GM12874 (cell line): ENCODE measurements at regions not wholly inside any gene's neighbourhood (a gene's known extent, or its start where the extent isn't known, plus 50 kb on each side); places are given as distances from the start of the nearest gene placed in this dataset.

Experiments used
- TF ChIP-seq, protein P1 (sequence below): IDR thresholded peaks from 2 replicates; pipeline ENCODE4 v1.5.1; 2011; ENCODE audit warnings: low read depth, mild to moderate bottlenecking, control low read depth, low read length, moderate library complexity; ENCODE audit not compliant: insufficient read depth

DNA sequence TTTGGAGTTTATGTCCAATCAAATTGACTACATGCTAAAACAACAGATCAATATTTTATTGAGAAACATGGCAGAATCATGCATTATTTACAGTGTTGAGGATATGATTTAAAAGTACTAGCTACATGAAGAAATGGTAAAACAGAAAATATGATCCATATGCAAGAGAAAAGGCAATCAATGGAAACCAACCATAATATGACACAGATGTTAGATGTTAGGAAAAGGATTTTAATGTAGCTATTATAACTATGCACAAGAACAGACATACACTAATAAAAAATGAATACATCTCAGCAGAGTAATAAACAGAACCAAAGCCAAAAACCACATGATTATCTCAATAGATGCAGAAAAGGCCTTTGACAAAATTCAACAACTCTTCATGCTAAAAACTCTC lies 166.2 kb upstream of the CACNA2D1 start:
- TF ChIP-seq, protein P1, sequence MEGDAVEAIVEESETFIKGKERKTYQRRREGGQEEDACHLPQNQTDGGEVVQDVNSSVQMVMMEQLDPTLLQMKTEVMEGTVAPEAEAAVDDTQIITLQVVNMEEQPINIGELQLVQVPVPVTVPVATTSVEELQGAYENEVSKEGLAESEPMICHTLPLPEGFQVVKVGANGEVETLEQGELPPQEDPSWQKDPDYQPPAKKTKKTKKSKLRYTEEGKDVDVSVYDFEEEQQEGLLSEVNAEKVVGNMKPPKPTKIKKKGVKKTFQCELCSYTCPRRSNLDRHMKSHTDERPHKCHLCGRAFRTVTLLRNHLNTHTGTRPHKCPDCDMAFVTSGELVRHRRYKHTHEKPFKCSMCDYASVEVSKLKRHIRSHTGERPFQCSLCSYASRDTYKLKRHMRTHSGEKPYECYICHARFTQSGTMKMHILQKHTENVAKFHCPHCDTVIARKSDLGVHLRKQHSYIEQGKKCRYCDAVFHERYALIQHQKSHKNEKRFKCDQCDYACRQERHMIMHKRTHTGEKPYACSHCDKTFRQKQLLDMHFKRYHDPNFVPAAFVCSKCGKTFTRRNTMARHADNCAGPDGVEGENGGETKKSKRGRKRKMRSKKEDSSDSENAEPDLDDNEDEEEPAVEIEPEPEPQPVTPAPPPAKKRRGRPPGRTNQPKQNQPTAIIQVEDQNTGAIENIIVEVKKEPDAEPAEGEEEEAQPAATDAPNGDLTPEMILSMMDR, result no peak

DNA sequence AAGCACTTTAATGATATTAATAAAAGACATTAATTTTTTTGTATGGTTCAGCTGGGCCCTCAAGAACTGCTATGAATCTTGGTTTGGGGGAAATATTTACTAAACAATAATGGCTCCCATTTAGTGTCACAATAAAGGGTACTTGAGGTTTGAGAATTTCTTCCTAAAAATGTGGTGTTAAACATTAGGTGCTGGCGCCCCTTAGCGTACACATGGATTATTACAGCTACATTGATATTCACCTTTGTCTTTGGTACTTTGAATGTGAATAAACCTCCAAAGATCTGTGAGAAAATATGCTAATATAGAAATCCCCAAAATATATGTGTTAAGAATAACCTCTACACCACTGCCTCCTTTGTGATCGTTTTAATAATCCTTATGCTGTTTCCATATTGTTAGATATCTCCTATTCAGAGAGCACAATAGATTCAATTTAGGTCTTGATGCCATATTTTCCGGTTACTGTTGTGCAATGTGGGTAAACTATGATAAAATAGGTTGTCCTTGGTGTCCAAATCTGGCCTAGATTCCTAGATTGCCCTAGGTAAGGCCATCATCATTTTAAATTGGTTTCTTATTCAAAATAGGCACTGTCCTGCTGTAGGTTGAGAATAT lies 161.8 kb upstream of the CACNA2D1 start:
- TF ChIP-seq, protein P1, result peak; percentile 53; the same call in 1 of the 2 replicates

GRCh38 chr7:82602066-82602465 lies 158.5 kb upstream of the CACNA2D1 start:
- TF ChIP-seq, protein P1, result no peak

DNA sequence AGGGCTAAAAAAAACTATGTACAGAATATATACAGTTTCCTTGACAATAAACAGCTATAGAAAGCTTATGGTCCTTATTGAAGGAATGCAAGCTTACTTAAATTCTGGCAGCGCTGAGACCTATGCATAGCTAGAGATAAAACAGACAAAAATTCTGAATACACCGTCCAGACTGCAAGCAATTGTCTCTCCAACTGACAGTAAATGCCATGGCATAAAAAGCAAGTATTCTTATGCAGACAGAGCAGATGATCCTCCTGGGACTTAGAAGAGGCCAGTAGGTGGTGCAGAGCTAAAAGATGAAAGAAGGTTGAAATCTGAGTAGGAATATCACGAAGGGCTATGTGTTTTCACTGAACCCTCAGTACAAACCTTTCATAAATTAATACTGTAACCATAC lies 157.0 kb upstream of the CACNA2D1 start:
- TF ChIP-seq, protein P1, result 0 out of 2 replicates have a peak, but pooled peaks have one; percentile 4

DNA sequence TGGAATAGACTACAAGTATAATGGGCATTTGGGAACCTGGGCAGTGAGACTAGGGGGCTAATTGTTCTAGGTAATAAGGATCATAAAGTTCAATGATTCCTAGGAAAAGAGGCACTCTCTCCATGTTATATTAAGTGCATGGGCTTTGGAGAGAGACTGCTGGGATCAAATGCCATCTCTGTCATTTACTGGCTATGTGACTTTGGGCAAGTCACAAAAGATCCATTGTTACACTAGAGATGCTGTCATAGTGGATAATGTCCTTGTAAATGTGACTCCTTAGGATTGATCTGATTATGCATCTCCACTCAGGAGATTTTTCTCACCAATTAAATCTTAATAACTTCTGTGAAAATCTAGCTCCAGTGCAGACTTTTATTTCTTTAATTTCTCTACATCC lies 156.3 kb upstream of the CACNA2D1 start:
- TF ChIP-seq, protein P1, result no peak

DNA sequence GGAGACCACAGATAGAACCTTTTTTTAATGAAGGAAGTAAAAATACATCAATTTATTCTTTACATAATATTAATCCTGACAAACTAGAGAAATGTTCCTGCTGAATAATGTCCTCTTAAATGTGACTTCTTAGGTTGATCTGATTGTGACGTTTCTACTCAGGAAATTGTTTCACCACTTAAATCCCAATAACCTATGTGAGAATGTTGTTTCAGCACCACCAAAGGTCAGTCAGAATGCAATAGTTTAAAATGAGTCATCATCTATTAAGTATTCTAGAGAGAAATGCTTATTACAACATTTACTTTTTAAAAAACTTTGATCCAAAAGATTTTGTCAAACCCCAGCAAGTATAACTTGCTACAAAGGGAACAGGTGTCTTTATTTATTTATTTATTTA lies 155.4 kb upstream of the CACNA2D1 start:
- TF ChIP-seq, protein P1, result no peak

GRCh38 chr7:82595176-82595575 lies 151.6 kb upstream of the CACNA2D1 start:
- TF ChIP-seq, protein P1, result no peak
